ENCODE measurements at regions not wholly inside any gene's neighbourhood (a gene's known extent, or its start where the extent isn't known, plus 50 kb on each side); places are given as distances from the start of the nearest gene placed in this dataset.

DNA sequence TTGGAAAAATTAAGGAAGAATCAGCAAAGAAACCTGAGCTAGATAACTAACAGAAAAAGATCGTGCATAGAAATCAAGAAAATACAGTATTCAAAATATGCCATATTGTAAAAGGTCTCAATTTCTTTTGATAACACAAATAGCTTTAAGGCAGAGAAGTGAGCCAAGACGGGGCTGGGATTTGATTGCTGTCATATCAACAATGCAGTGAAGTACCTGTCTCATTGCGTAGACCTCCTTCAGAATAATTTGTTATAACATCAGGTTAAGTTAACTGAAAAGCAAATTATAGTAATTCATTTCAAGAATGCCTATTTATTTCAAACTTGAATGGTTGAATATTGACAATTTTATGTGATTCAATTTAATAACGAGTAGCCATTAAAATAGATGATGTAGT lies 453.8 kb upstream of the MAP2 start:
- Histone ChIP-seq H4K20me1 (ENCODE audit: control insufficient read depth, insufficient read depth, low read length, poor library complexity, severe bottlenecking) (no peaks in the 10 kb centered on the region), H3K27ac (ENCODE audit: low read length in 2 of 2) (no peak overlapping the region), H2AFZ (ENCODE audit: insufficient read depth, low read depth, low read length, poor library complexity, severe bottlenecking) (no peak overlapping the region), H3K9me3 (ENCODE audit: control extremely low read depth in 1 of 3, control insufficient read depth in 2 of 3, insufficient read depth in 1 of 3, low read length in 2 of 3) (peaks cover 0 to 5% (median 0%) of the 10 kb centered on the region in 3 donors), H3K36me3 (replicated peaks in 1 of 2; ENCODE audit: control extremely low read depth in 1 of 2, control insufficient read depth in 1 of 2, extremely low read depth in 1 of 2, insufficient read depth in 2 of 2, low read length in 1 of 2) (no peaks in the 10 kb centered on the region), H3K9ac (ENCODE audit: low read length) (no peak overlapping the region), H3K27me3 (replicated peaks in 1 of 4; ENCODE audit: control extremely low read depth in 1 of 4, control insufficient read depth in 3 of 4, insufficient read depth in 4 of 4, low read length in 3 of 4) (no peaks in the 10 kb centered on the region), H3K4me3 (ENCODE audit: control extremely low read depth in 1 of 5, extremely low read depth in 1 of 5, insufficient read depth in 1 of 5, low read depth in 2 of 5, low read length in 4 of 5) (no peak overlapping the region), H3K4me1 (ENCODE audit: control insufficient read depth in 2 of 2, insufficient read depth in 2 of 2, low read length in 2 of 2) (no peaks in the 10 kb centered on the region), H3K4me2 (replicated peaks; ENCODE audit: low read depth, low read length, poor library complexity, severe bottlenecking) (no peak overlapping the region), H3K79me2 (ENCODE audit: control insufficient read depth, insufficient read depth, low read length) (no peaks in the 10 kb centered on the region)
- ATAC-seq (ENCODE audit: low read depth) = no peak
- ChIA-PET CTCF (no interaction called here), POLR2A (no interaction called here)
- no peaks in the 10 kb centered on the region for H3K4me1 Mint-ChIP-seq
- TF ChIP-seq EZH2 (IDR thresholded peaks at IDR 0.05; ENCODE audit: borderline replicate concordance, insufficient read depth, low read depth, low read length, poor library complexity, severe bottlenecking) (no peak), CTCF (IDR thresholded peaks at IDR 0.05) (no peak)
- no peak overlapping the region for H3K4me3 Mint-ChIP-seq
- H3K27me3 Mint-ChIP-seq = no peaks in the 10 kb centered on the region
- intact Hi-C loops (cut with micrococcal nuclease) = no loop called here
- peaks cover 7% of the 10 kb centered on the region for H3K9me3 Mint-ChIP-seq (ENCODE audit: insufficient read depth)
- no peak overlapping the region for H3K27ac Mint-ChIP-seq
- no CpG with 5 or more reads among the region's 4 CpGs for WGBS (ENCODE audit: insufficient coverage)
- no peak for DNase-seq

GRCh38 chr2:208977582-208977981 lies 446.3 kb upstream of the MAP2 start:
- ChIA-PET POLR2A (no interaction called here), CTCF (no interaction called here)
- TF ChIP-seq CTCF (IDR thresholded peaks at IDR 0.05) (no peak), EZH2 (IDR thresholded peaks at IDR 0.05; ENCODE audit: borderline replicate concordance, insufficient read depth, low read depth, low read length, poor library complexity, severe bottlenecking) (no peak)
- Mint-ChIP-seq H3K27ac (no peak overlapping the region), H3K4me1 (no peaks in the 10 kb centered on the region), H3K9me3 (ENCODE audit: insufficient read depth) (no peaks in the 10 kb centered on the region), H3K27me3 (no peaks in the 10 kb centered on the region), H3K4me3 (no peak overlapping the region)
- Histone ChIP-seq H3K4me2 (replicated peaks; ENCODE audit: low read depth, low read length, poor library complexity, severe bottlenecking) (no peak overlapping the region), H3K79me2 (ENCODE audit: control insufficient read depth, insufficient read depth, low read length) (no peaks in the 10 kb centered on the region), H3K27ac (ENCODE audit: low read length in 2 of 2) (no peak overlapping the region), H2AFZ (ENCODE audit: insufficient read depth, low read depth, low read length, poor library complexity, severe bottlenecking) (no peak overlapping the region), H3K36me3 (replicated peaks in 1 of 2; ENCODE audit: control extremely low read depth in 1 of 2, control insufficient read depth in 1 of 2, extremely low read depth in 1 of 2, insufficient read depth in 2 of 2, low read length in 1 of 2) (no peaks in the 10 kb centered on the region), H3K9ac (ENCODE audit: low read length) (no peak overlapping the region), H3K27me3 (replicated peaks in 1 of 4; ENCODE audit: control extremely low read depth in 1 of 4, control insufficient read depth in 3 of 4, insufficient read depth in 4 of 4, low read length in 3 of 4) (no peaks in the 10 kb centered on the region), H3K4me3 (ENCODE audit: control extremely low read depth in 1 of 5, extremely low read depth in 1 of 5, insufficient read depth in 1 of 5, low read depth in 2 of 5, low read length in 4 of 5) (no peak overlapping the region), H4K20me1 (ENCODE audit: control insufficient read depth, insufficient read depth, low read length, poor library complexity, severe bottlenecking) (no peaks in the 10 kb centered on the region), H3K9me3 (ENCODE audit: control extremely low read depth in 1 of 3, control insufficient read depth in 2 of 3, insufficient read depth in 1 of 3, low read length in 2 of 3) (no peaks in the 10 kb centered on the region), H3K4me1 (ENCODE audit: control insufficient read depth in 2 of 2, insufficient read depth in 2 of 2, low read length in 2 of 2) (no peaks in the 10 kb centered on the region)
- no peak for DNase-seq
- ATAC-seq (ENCODE audit: low read depth) = no peak
- WGBS (ENCODE audit: insufficient coverage) = no CpG with 5 or more reads among the region's 2 CpGs
- intact Hi-C loops (cut with micrococcal nuclease) = no loop called here
